ENCODE measurements at regions not wholly inside any gene's neighbourhood (a gene's known extent, or its start where the extent isn't known, plus 50 kb on each side); places are given as distances from the start of the nearest gene placed in this dataset.

GRCh38 chr1:193674292-193674944 is 488.0 kb upstream of the B3GALT2 start:
- Histone ChIP-seq H3K4me2 (ENCODE audit: low read length) (no peak overlapping the region), H3K9me3 (ENCODE audit: control insufficient read depth, insufficient read depth, low read length) (no peaks in the 10 kb centered on the region), H4K20me1 (ENCODE audit: control insufficient read depth, insufficient read depth, low read depth, low read length) (no peaks in the 10 kb centered on the region), H3K36me3 (ENCODE audit: control insufficient read depth, low read length) (no peaks in the 10 kb centered on the region), H3K4me3 (ENCODE audit: low read length) (no peak overlapping the region), H3K4me1 (ENCODE audit: control insufficient read depth, low read length) (no peaks in the 10 kb centered on the region), H3K9me2 (replicated peaks; ENCODE audit: control insufficient read depth, low read length) (no peaks in the 10 kb centered on the region), H3K79me2 (ENCODE audit: control insufficient read depth, low read length) (no peaks in the 10 kb centered on the region), H3K27ac (ENCODE audit: low read depth, low read length) (no peak overlapping the region), H3F3A (ENCODE audit: control insufficient read depth, insufficient read depth) (no peaks in the 10 kb centered on the region), H3K27me3 (ENCODE audit: control insufficient read depth, low read length) (no peaks in the 10 kb centered on the region)
- TF ChIP-seq, protein P1, sequence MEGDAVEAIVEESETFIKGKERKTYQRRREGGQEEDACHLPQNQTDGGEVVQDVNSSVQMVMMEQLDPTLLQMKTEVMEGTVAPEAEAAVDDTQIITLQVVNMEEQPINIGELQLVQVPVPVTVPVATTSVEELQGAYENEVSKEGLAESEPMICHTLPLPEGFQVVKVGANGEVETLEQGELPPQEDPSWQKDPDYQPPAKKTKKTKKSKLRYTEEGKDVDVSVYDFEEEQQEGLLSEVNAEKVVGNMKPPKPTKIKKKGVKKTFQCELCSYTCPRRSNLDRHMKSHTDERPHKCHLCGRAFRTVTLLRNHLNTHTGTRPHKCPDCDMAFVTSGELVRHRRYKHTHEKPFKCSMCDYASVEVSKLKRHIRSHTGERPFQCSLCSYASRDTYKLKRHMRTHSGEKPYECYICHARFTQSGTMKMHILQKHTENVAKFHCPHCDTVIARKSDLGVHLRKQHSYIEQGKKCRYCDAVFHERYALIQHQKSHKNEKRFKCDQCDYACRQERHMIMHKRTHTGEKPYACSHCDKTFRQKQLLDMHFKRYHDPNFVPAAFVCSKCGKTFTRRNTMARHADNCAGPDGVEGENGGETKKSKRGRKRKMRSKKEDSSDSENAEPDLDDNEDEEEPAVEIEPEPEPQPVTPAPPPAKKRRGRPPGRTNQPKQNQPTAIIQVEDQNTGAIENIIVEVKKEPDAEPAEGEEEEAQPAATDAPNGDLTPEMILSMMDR (IDR thresholded peaks at IDR 0.05; ENCODE audit: low read depth, low read length, poor library complexity, severe bottlenecking): no peak
- no peak for TF ChIP-seq EZH2phosphoT487 (IDR thresholded peaks at IDR 0.05; ENCODE audit: borderline replicate concordance, low read length)

- H3K4me3 ChIP-seq (ENCODE audit: low read length): no peak overlapping the region
- no peak for TF ChIP-seq EZH2phosphoT487 (IDR thresholded peaks at IDR 0.05; ENCODE audit: borderline replicate concordance, low read length)
- TF ChIP-seq, protein P1 (IDR thresholded peaks at IDR 0.05; ENCODE audit: low read depth, low read length, poor library complexity, severe bottlenecking): no peak
- H3K4me1 ChIP-seq (ENCODE audit: control insufficient read depth, low read length): no peaks in the 10 kb centered on the region
- H3K9me3 ChIP-seq (ENCODE audit: control insufficient read depth, insufficient read depth, low read length): no peaks in the 10 kb centered on the region
- H3K79me2 ChIP-seq (ENCODE audit: control insufficient read depth, low read length): no peaks in the 10 kb centered on the region
- H3F3A ChIP-seq (ENCODE audit: control insufficient read depth, insufficient read depth): no peaks in the 10 kb centered on the region
- H3K9me2 ChIP-seq (replicated peaks; ENCODE audit: control insufficient read depth, low read length): no peaks in the 10 kb centered on the region; the same call in 1 of the 2 replicates
- H3K27ac ChIP-seq (ENCODE audit: low read depth, low read length): no peak overlapping the region
- H4K20me1 ChIP-seq (ENCODE audit: control insufficient read depth, insufficient read depth, low read depth, low read length): no peaks in the 10 kb centered on the region
- H3K4me2 ChIP-seq (ENCODE audit: low read length): no peak overlapping the region
- no peaks in the 10 kb centered on the region for H3K27me3 ChIP-seq (ENCODE audit: control insufficient read depth, low read length)
- H3K36me3 ChIP-seq (ENCODE audit: control insufficient read depth, low read length): no peaks in the 10 kb centered on the region
These were observed 480.2 kb upstream of the B3GALT2 start for GRCh38 chr1:193666485-193667083.

- TF ChIP-seq EZH2phosphoT487 (IDR thresholded peaks at IDR 0.05; ENCODE audit: borderline replicate concordance, low read length): no peak
- TF ChIP-seq, protein P1 (IDR thresholded peaks at IDR 0.05; ENCODE audit: low read depth, low read length, poor library complexity, severe bottlenecking): no peak
- no peaks in the 10 kb centered on the region for H3K79me2 ChIP-seq (ENCODE audit: control insufficient read depth, low read length)
- H3K9me2 ChIP-seq (replicated peaks; ENCODE audit: control insufficient read depth, low read length): no peaks in the 10 kb centered on the region; the same call in 1 of the 2 replicates
- H3K9me3 ChIP-seq (ENCODE audit: control insufficient read depth, insufficient read depth, low read length): no peaks in the 10 kb centered on the region
- H3K27ac ChIP-seq (ENCODE audit: low read depth, low read length): no peak overlapping the region
- H3K4me2 ChIP-seq (ENCODE audit: low read length): no peak overlapping the region
- no peaks in the 10 kb centered on the region for H3K4me1 ChIP-seq (ENCODE audit: control insufficient read depth, low read length)
- H4K20me1 ChIP-seq (ENCODE audit: control insufficient read depth, insufficient read depth, low read depth, low read length): no peaks in the 10 kb centered on the region
- no peaks in the 10 kb centered on the region for H3K36me3 ChIP-seq (ENCODE audit: control insufficient read depth, low read length)
- no peak overlapping the region for H3K4me3 ChIP-seq (ENCODE audit: low read length)
- no peaks in the 10 kb centered on the region for H3F3A ChIP-seq (ENCODE audit: control insufficient read depth, insufficient read depth)
- no peaks in the 10 kb centered on the region for H3K27me3 ChIP-seq (ENCODE audit: control insufficient read depth, low read length)
These were observed 477.6 kb upstream of the B3GALT2 start for GRCh38 chr1:193663965-193664364.
